Activated CD8-positive, alpha-beta T cell treated with anti-CD3 and anti-CD28 coated beads for 36 hours (primary cell): ENCODE measurements at regions not wholly inside any gene's neighbourhood (a gene's known extent, or its start where the extent isn't known, plus 50 kb on each side); places are given as distances from the start of the nearest gene placed in this dataset.

Experiments
- ATAC-seq: fragments of 200-7000 bp; cut with Tn5 transposase; one replicate; pipeline ENCODE4 v1.10.0; 2021; ENCODE audit warnings: mild to moderate bottlenecking, moderate library complexity
- CTCF ChIA-PET: fragments of 350-600 bp; sonication (Branson Sonifier 250); formaldehyde crosslinking; loops from one replicate; lab custom pipeline; 2021; ENCODE audit warnings: antibody characterized with exemption; lab: Charles Lee
- POLR2A ChIA-PET: fragments of 350-600 bp; sonication (Branson Sonifier 250); formaldehyde crosslinking; loops from one replicate; lab custom pipeline; 2021; ENCODE audit warnings: antibody characterized with exemption; lab: Charles Lee
- DNase-seq: peaks from one replicate; pipeline ENCODE4 v3.0.0-alpha.2; 2020
- H3K27ac Mint-ChIP-seq: one replicate; pipeline ENCODE4 v1.8.0; 2021; ENCODE audit warnings: mild to moderate bottlenecking, mixed read lengths
- H3K27me3 Mint-ChIP-seq: one replicate; pipeline ENCODE4 v1.8.0; 2021; ENCODE audit warnings: mixed read lengths
- H3K36me3 Mint-ChIP-seq: one replicate; pipeline ENCODE4 v1.8.0; 2021; ENCODE audit warnings: low read depth, mixed read lengths
- H3K4me1 Mint-ChIP-seq: one replicate; pipeline ENCODE4 v1.8.0; 2021; ENCODE audit warnings: low read depth, mixed read lengths
- H3K4me3 Mint-ChIP-seq: one replicate; pipeline ENCODE4 v1.8.0; 2021; ENCODE audit warnings: mild to moderate bottlenecking, moderate library complexity, mixed read lengths
- H3K9me3 Mint-ChIP-seq: one replicate; pipeline ENCODE4 v1.8.0; 2021; ENCODE audit warnings: mixed read lengths
- CTCF ChIP-seq: fragments of 200-600 bp; IDR thresholded peaks from one replicate; pipeline ENCODE4 v1.8.0; 2022; ENCODE audit warnings: antibody characterized with exemption, mild to moderate bottlenecking
- intact Hi-C: fragments of 100-400 bp; cut with micrococcal nuclease; formaldehyde crosslinking; loops from one replicate; pipeline ENCODE4 v1.10.0; 2022

- DNase-seq, result no peak
- CTCF ChIA-PET, result no interaction called here
These were observed 170.8 kb downstream of the FOXO1 start for GRCh38 chr13:40495621-40496001.

GRCh38 chr13:40496035-40496810 is 170.2 kb downstream of the FOXO1 start:
- ATAC-seq, result no peak
- ChIA-PET POLR2A (interaction anchor here (0.6 to 1.6 kb wide), 6 partner anchors 8 to 68 kb away, joined by 3 to 6 read pairs (median 4); no protein-coding TSS in a partner anchor), CTCF (no interaction called here)
- Mint-ChIP-seq H3K4me3 (no peak overlapping the region), H3K9me3 (no peaks in the 10 kb centered on the region), H3K27ac (no peak overlapping the region), H3K27me3 (no peaks in the 10 kb centered on the region), H3K4me1 (peaks cover 56% of the 10 kb centered on the region), H3K36me3 (no peaks in the 10 kb centered on the region)
- intact Hi-C loops, result no loop called here
- no peak for DNase-seq
- no peak for TF ChIP-seq CTCF

More at GRCh38 chr13:40495621-40496001, 170.8 kb downstream of the FOXO1 start:
- no peaks in the 10 kb centered on the region for H3K27me3 Mint-ChIP-seq
- TF ChIP-seq CTCF, result no peak
- POLR2A ChIA-PET, result interaction anchor here (0.6 to 1.6 kb wide), 4 partner anchors 10 to 68 kb away, joined by 3 to 6 read pairs (median 4); no protein-coding TSS in a partner anchor
- H3K36me3 Mint-ChIP-seq, result no peaks in the 10 kb centered on the region
- peaks cover 59% of the 10 kb centered on the region for H3K4me1 Mint-ChIP-seq
- no peak overlapping the region for H3K4me3 Mint-ChIP-seq
- no peaks in the 10 kb centered on the region for H3K9me3 Mint-ChIP-seq
- no peak overlapping the region for H3K27ac Mint-ChIP-seq
- intact Hi-C loops, result no loop called here
- ATAC-seq, result no peak

GRCh38 chr13:40498461-40498860 is 168.0 kb downstream of the FOXO1 start:
- Mint-ChIP-seq H3K27ac (no peak overlapping the region), H3K9me3 (no peaks in the 10 kb centered on the region), H3K4me3 (no peak overlapping the region), H3K36me3 (no peaks in the 10 kb centered on the region), H3K4me1 (peaks cover 41% of the 10 kb centered on the region), H3K27me3 (no peaks in the 10 kb centered on the region)
- intact Hi-C loops, result no loop called here
- no peak for TF ChIP-seq CTCF
- ATAC-seq, result no peak
- no peak for DNase-seq
- ChIA-PET POLR2A (no interaction called here), CTCF (no interaction called here)

- intact Hi-C loops, result no loop called here
- no peaks in the 10 kb centered on the region for H3K27me3 Mint-ChIP-seq
- ChIA-PET CTCF (interaction anchor here (1.3 to 1.6 kb wide), 2 partner anchors 10 to 18 kb away, joined by 3 to 4 read pairs; no protein-coding TSS in a partner anchor), POLR2A (interaction anchor here (2.0 kb wide), 1 partner anchor 12 kb away, joined by 6 read pairs; no protein-coding TSS in a partner anchor)
- peaks cover 37% of the 10 kb centered on the region for H3K4me1 Mint-ChIP-seq
- no peak for ATAC-seq
- no peak for DNase-seq
- H3K9me3 Mint-ChIP-seq, result no peaks in the 10 kb centered on the region
- no peak overlapping the region for H3K4me3 Mint-ChIP-seq
- H3K36me3 Mint-ChIP-seq, result no peaks in the 10 kb centered on the region
- H3K27ac Mint-ChIP-seq, result no peak overlapping the region
- TF ChIP-seq CTCF, result no peak
These were observed 164.2 kb downstream of the FOXO1 start for GRCh38 chr13:40502236-40502635.

GRCh38 chr13:40503011-40503410 is 163.4 kb downstream of the FOXO1 start:
- Mint-ChIP-seq H3K4me1 (peaks cover 37% of the 10 kb centered on the region), H3K4me3 (no peak overlapping the region), H3K9me3 (no peaks in the 10 kb centered on the region), H3K27me3 (no peaks in the 10 kb centered on the region), H3K27ac (no peak overlapping the region), H3K36me3 (no peaks in the 10 kb centered on the region)
- ChIA-PET POLR2A (interaction anchor here (0.7 to 2.0 kb wide), 4 partner anchors 12 to 373 kb away, joined by 3 to 6 read pairs (median 4); no protein-coding TSS in a partner anchor), CTCF (interaction anchor here (1.1 to 1.6 kb wide), 2 partner anchors 9 to 19 kb away, joined by 3 to 4 read pairs; no protein-coding TSS in a partner anchor)
- intact Hi-C loops, result no loop called here
- TF ChIP-seq CTCF, result no peak
- no peak for ATAC-seq
- no peak for DNase-seq
